ENCODE measurements at regions not wholly inside any gene's neighbourhood (a gene's known extent, or its start where the extent isn't known, plus 50 kb on each side); places are given as distances from the start of the nearest gene placed in this dataset.
"Not testable (repeated sequence)": the region's sequence is repeated elsewhere in the genome, so short reads cannot be mapped to it uniquely, and the experiment has no call there.

- WGBS, 2 donors, result 66 to 82% methylated on average over 1 of the region's 1 CpG
- no peaks in the 10 kb centered on the region for H3K27me3 ChIP-seq
- TF ChIP-seq POLR2A (IDR thresholded peaks at IDR 0.05) (no peak), CTCF (IDR thresholded peaks at IDR 0.05) (no peak), EP300 (IDR thresholded peaks at IDR 0.05) (no peak)
- no peaks in the 10 kb centered on the region for H3K36me3 ChIP-seq
- no peak overlapping the region for H3K4me3 ChIP-seq
- DNase-seq (ENCODE audit: low spot score in 2 of 2), result no peak
- H3K9me3 ChIP-seq, result no peaks in the 10 kb centered on the region
- H3K27ac ChIP-seq, result no peak overlapping the region
- H3K4me1 ChIP-seq, result peaks cover 0 to 8% (median 0%) of the 10 kb centered on the region in 4 donors
Observed at GRCh38 chr2:44101246-44101645, 67.4 kb upstream of the PPM1B start.

- TF ChIP-seq EP300 (IDR thresholded peaks at IDR 0.05) (no peak), POLR2A (IDR thresholded peaks at IDR 0.05) (no peak), CTCF (IDR thresholded peaks at IDR 0.05) (no peak)
- Histone ChIP-seq H3K36me3 (no peaks in the 10 kb centered on the region), H3K27ac (peak overlapping the region in 1 of 4 donors; percentile 44), H3K4me3 (no peak overlapping the region), H3K9me3 (no peaks in the 10 kb centered on the region), H3K4me1 (peaks cover 0 to 8% (median 0%) of the 10 kb centered on the region in 4 donors), H3K27me3 (no peaks in the 10 kb centered on the region)
- DNase-seq (ENCODE audit: low spot score in 2 of 2), result no peak
- WGBS, 2 donors, result 46 to 60% methylated on average over 8 of the region's 8 CpGs
Observed at GRCh38 chr2:44102790-44103562, 65.7 kb upstream of the PPM1B start.

GRCh38 chr2:44103639-44104038, 65.0 kb upstream of the PPM1B start:
- 71 to 81% methylated on average over 6 of the region's 6 CpGs for WGBS, 2 donors
- Histone ChIP-seq H3K27me3 (no peaks in the 10 kb centered on the region), H3K9me3 (no peaks in the 10 kb centered on the region), H3K36me3 (no peaks in the 10 kb centered on the region), H3K4me1 (peaks cover 0 to 8% (median 0%) of the 10 kb centered on the region in 4 donors), H3K4me3 (no peak overlapping the region), H3K27ac (peak overlapping the region in 1 of 4 donors; percentile 44)
- TF ChIP-seq POLR2A (IDR thresholded peaks at IDR 0.05), result no peak
- no peak for TF ChIP-seq CTCF (IDR thresholded peaks at IDR 0.05)
- no peak for TF ChIP-seq EP300 (IDR thresholded peaks at IDR 0.05)
- no peak for DNase-seq (ENCODE audit: low spot score in 2 of 2)

GRCh38 chr2:44104855-44105271, 63.8 kb upstream of the PPM1B start:
- H3K36me3 ChIP-seq, result no peaks in the 10 kb centered on the region
- TF ChIP-seq EP300 (IDR thresholded peaks at IDR 0.05) (no peak), CTCF (IDR thresholded peaks at IDR 0.05) (no peak), POLR2A (IDR thresholded peaks at IDR 0.05) (no peak)
- no peaks in the 10 kb centered on the region for H3K9me3 ChIP-seq
- DNase-seq (ENCODE audit: low spot score in 2 of 2), result no peak
- no peak overlapping the region for H3K4me3 ChIP-seq
- H3K27me3 ChIP-seq, result no peaks in the 10 kb centered on the region
- H3K4me1 ChIP-seq, result peaks cover 0 to 8% (median 0%) of the 10 kb centered on the region in 4 donors
- 52 to 91% methylated on average over 1 of the region's 1 CpG for WGBS, 2 donors
- no peak overlapping the region for H3K27ac ChIP-seq

- H3K27ac ChIP-seq; H3K27me3 ChIP-seq; H3K9me3 ChIP-seq; H3K4me1 ChIP-seq; H3K36me3 ChIP-seq; DNase-seq (ENCODE audit: low spot score in 2 of 2); H3K4me3 ChIP-seq: not testable (repeated sequence)
- 73 to 84% methylated on average over 9 of the region's 9 CpGs for WGBS, 2 donors
Observed at GRCh38 chr2:44106509-44106908, 62.2 kb upstream of the PPM1B start.
